ENCODE measurements at regions not wholly inside any gene's neighbourhood (a gene's known extent, or its start where the extent isn't known, plus 50 kb on each side); places are given as distances from the start of the nearest gene placed in this dataset.

- H3K23ac ChIP-seq (ENCODE audit: insufficient read length): no peak overlapping the region
Observed at GRCh38 chr2:2662037-2662846, 331.2 kb upstream of the MYT1L start.

More at GRCh38 chr2:2662037-2662846, 331.2 kb upstream of the MYT1L start:
- Histone ChIP-seq H2AK5ac (ENCODE audit: low read depth, low read length) (no peak overlapping the region), H3K9ac (replicated peaks in 1 of 4; ENCODE audit: extremely low read depth in 1 of 4, low read depth in 3 of 4, low read length in 3 of 4) (no peak overlapping the region), H3K36me3 (ENCODE audit: control insufficient read depth in 2 of 4, insufficient read depth in 4 of 4, low read length in 3 of 4) (no peaks in the 10 kb centered on the region; a peak in 1 of 8 replicates), H2BK12ac (ENCODE audit: low read depth, low read length) (no peak overlapping the region), H3K79me2 (ENCODE audit: control insufficient read depth in 1 of 2, insufficient read depth in 2 of 2, low read length in 2 of 2) (no peaks in the 10 kb centered on the region), H3K18ac (ENCODE audit: extremely low read depth, low read length) (no peak overlapping the region), H3K4me2 (ENCODE audit: insufficient read depth in 1 of 2, low read depth in 2 of 2, low read length in 2 of 2) (no peak overlapping the region), H3K4me3 (ENCODE audit: extremely low read depth in 1 of 4, insufficient read depth in 2 of 4, low read depth in 3 of 4, low read length in 4 of 4) (no peak overlapping the region), H4K5ac (ENCODE audit: insufficient read length, low read depth, low read length) (no peak overlapping the region), H2BK120ac (replicated peaks; ENCODE audit: low read depth, low read length) (no peak overlapping the region), H3K14ac (ENCODE audit: insufficient read length) (no peak overlapping the region), H4K20me1 (replicated peaks in 1 of 2; ENCODE audit: control insufficient read depth in 1 of 2, insufficient read depth in 2 of 2, low read length in 2 of 2) (no peaks in the 10 kb centered on the region), H3K4me1 (replicated peaks in 1 of 4; ENCODE audit: control insufficient read depth in 3 of 4, insufficient read depth in 4 of 4, low read length in 3 of 4) (no peaks in the 10 kb centered on the region), H3K27ac (ENCODE audit: low read depth, low read length) (no peak overlapping the region), H3K56ac (replicated peaks; ENCODE audit: insufficient read length, low read depth, low read length) (no peak overlapping the region), H2AFZ (ENCODE audit: low read length) (no peak overlapping the region), H2BK5ac (ENCODE audit: low read depth, low read length) (no peak overlapping the region), H3K79me1 (ENCODE audit: low read depth, low read length) (no peaks in the 10 kb centered on the region), H2BK15ac (ENCODE audit: low read length) (no peak overlapping the region), H4K91ac (replicated peaks; ENCODE audit: insufficient read length, low read length) (no peak overlapping the region), H3K27me3 (replicated peaks in 1 of 4; ENCODE audit: control insufficient read depth in 3 of 4, extremely low read depth in 1 of 4, insufficient read depth in 3 of 4, low read length in 3 of 4) (no peaks in the 10 kb centered on the region; a peak in 1 of 7 replicates), H2BK20ac (ENCODE audit: low read length) (no peak overlapping the region), H3K23me2 (ENCODE audit: low read depth, low read length) (no peaks in the 10 kb centered on the region; the same call in 1 of the 2 replicates), H4K8ac (ENCODE audit: extremely low read depth, insufficient read depth, low read length) (no peak overlapping the region), H3K4ac (replicated peaks; ENCODE audit: insufficient read length, low read depth, low read length) (no peak overlapping the region), H3K9me3 (ENCODE audit: insufficient read depth in 2 of 2, low read depth in 1 of 2, low read length in 1 of 2) (peaks cover 7 to 8% of the 10 kb centered on the region in 2 experiments; a peak in 3 of 4 replicates)
- ChIA-PET CTCF (ENCODE audit: partially characterized antibody) (interaction anchor here (0.7 to 1.5 kb wide), 4 partner anchors 8 to 182 kb away, joined by 3 to 7 read pairs (median 4); no protein-coding TSS in a partner anchor), POLR2A (ENCODE audit: partially characterized antibody) (no interaction called here)
- FAIRE-seq (no peak), DNase-seq (ENCODE audit: low read depth in 1 of 2, low spot score in 2 of 2) (no peak)
- 87% methylated on average over 18 of the region's 18 CpGs; no CpG with 5 or more reads in 1 of the 2 experiments for WGBS, 2 experiments (ENCODE audit: extremely low coverage in 1 of 2, insufficient coverage in 1 of 2, insufficient read length in 1 of 2, insufficient replicate concordance in 2 of 2, low coverage in 1 of 2, low lambda C conversion rate in 2 of 2, missing lambda C conversion rate in 1 of 2)

All from H1 (cell line).